GOT3 (cell line): ENCODE measurements at regions not wholly inside any gene's neighbourhood (a gene's known extent, or its start where the extent isn't known, plus 50 kb on each side); places are given as distances from the start of the nearest gene placed in this dataset.

Source experiments
- DNase-seq: peaks from one replicate; lab custom pipeline; 2025; ENCODE audit warnings: mixed read lengths; lab: John Stamatoyannopoulos, UW

GRCh38 chr19:31559494-31559893 lies 210.3 kb upstream of the TSHZ3 start:
- no peak for DNase-seq

- DNase-seq = no peak
These were observed 211.1 kb upstream of the TSHZ3 start for GRCh38 chr19:31560086-31561060.

- no peak for DNase-seq
These were observed 213.9 kb upstream of the TSHZ3 start for GRCh38 chr19:31562966-31563612.

DNA sequence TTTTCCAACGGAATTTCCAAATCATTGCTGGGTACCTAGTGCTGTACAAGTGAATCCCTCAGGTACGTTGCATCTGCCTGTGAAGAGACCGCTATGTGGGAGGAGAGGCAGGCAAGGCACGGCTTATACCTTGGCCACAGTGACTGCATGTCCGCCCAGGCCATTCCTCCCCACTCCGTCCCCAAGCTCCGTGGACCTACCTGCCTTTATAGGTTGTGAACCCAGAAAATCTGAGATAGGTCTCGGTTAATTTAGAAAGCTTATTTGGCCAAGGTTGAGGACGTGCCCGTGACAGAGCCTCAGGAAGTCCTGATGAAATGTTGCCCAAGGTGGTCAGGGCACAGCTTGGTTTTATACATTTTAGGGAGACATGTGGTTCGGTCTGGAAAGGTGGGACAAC lies 218.5 kb upstream of the TSHZ3 start:
- DNase-seq = no peak

DNA sequence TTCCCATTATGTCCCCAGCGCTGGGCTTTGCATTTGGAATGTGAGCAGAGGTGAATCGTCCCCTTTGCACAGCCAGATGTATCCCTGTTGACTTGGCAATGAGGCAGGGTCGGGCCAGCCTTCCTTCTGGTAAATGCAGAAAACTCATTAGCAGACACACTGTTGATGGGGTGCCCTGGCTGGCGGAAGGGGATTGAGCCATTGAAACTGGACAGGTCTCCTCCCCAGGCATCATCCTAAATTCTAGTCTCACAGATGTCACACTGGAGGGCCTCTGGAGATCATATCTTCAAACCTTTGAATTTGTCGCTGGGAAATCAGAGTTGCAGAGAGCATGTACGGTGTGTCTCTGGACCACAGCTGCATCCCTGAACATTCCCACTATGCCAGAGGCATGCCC lies 219.5 kb upstream of the TSHZ3 start:
- DNase-seq = no peak

- DNase-seq = no peak
These were observed 221.5 kb upstream of the TSHZ3 start for GRCh38 chr19:31570718-31571117.

- DNase-seq = no peak
These were observed 223.1 kb upstream of the TSHZ3 start for GRCh38 chr19:31572102-31572975.

- DNase-seq = no peak
These were observed 223.7 kb upstream of the TSHZ3 start for GRCh38 chr19:31572976-31573298.

DNA sequence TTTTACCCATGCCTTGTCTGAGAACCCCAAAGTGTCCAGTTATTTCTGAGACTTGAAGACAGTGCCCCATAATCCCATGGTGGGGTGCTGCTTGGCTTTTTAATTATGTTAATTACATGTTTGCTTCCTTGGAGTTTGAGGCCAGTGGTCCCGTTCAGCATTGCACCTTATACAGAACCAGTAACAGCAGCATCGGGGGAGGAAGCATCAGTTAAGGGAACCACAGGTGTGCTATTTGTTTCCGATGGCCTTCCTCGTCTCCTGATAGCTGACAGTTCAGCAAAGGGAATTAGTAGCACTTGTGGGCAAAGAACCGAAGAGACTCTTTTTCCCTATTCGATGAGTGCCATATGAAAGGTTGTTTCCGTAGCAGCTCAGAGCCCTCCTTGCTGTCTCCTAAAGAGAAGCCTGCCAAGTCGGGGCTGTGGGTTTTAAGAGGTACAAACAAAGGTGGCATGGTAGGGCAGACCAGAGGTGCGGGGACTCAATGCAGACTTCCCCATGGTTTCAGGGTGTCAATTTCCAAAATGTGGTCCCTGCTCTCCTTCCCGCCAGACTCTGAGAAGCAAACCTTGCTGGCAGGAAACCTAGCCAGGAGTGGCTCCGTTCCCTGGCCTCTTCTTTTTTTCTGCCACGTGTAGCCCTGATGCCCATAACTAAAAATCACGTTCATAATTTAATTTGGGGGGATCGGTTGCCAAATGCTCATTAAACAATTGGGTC lies 225.2 kb upstream of the TSHZ3 start:
- no peak for DNase-seq

DNA sequence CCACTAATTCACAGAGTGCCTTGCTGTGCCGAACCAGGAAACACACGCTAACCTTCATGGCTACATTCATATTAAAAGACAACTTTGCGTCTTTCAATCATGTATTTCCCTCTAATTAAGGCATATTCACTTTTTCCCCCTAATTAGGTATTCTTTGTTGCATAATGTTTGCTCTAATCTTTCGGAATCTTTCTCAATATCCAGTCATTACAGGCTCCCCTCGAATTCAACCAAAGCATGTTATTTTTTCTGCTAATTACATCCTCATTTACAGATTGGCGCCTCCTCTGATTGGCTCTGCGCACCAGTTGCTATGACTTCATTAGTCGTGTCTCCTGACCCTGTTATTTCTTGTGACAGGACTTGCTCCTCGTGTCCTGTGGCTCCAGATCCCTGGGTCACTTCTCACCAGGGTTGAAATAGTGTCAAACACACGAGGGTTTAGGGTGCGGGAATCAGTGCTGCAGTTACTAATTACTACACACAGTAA lies 226.7 kb upstream of the TSHZ3 start:
- DNase-seq = no peak

DNA sequence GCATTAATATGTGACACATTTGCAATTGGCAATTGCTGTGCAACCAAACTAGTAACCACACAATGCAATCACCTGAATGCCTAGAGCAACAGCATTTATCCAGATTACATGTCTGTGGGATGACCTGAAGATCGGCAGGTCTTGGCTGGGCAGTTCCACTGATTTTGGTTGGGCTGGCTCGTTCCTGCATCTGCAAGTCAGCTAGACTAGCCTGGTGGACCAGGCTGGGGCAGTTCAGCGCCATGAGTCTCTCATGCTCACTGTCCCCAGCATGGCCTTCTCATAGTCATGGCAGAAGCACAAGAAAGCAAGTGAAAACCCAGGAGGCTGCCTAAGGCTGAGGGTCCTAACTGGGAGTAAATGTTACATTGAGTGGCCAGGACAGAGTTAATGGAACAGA lies 229.1 kb upstream of the TSHZ3 start:
- no peak for DNase-seq

- no peak for DNase-seq
These were observed 233.9 kb upstream of the TSHZ3 start for GRCh38 chr19:31583148-31583547.

GRCh38 chr19:31586282-31586681 lies 237.0 kb upstream of the TSHZ3 start:
- no peak for DNase-seq

DNA sequence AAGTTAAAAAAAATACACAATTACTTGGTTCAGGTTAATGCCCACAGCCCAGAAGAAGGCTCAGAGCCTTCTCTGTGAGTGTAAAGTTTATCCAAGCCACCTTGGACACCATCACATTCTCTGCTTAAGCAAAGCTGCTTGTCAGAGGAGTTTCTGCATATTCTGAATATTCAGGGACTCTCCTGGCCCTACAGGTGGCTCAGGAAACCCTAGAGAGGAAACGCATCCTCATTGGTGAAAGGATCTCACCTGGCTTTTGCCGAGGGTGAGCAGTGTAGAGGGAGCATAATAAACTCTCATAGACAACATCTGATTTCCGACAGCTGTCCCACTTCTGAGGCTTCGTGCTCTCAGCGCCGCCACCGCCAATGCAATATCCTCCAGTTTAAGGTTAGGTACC lies 239.9 kb upstream of the TSHZ3 start:
- no peak for DNase-seq

DNA sequence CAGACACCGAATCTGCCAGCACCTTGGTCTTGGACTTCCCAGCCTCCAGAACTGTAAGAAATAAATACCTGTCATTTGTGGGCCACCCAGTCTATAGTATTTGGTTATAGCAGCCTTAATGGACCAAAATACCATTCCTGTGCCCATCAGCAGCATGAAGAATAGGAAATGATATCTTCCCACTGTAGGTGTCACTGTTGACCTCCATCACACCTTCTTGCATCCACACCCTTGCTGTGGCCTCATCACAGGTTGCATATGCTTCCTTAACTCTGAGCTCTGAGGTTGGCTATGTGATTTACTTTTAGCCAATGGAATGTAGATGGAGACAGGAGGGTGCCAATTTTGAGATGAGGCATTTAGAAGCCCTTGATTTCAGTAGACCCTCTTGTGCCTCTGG lies 242.0 kb upstream of the TSHZ3 start:
- no peak for DNase-seq

- no peak for DNase-seq
These were observed 243.2 kb upstream of the TSHZ3 start for GRCh38 chr19:31592456-31592855.

DNA sequence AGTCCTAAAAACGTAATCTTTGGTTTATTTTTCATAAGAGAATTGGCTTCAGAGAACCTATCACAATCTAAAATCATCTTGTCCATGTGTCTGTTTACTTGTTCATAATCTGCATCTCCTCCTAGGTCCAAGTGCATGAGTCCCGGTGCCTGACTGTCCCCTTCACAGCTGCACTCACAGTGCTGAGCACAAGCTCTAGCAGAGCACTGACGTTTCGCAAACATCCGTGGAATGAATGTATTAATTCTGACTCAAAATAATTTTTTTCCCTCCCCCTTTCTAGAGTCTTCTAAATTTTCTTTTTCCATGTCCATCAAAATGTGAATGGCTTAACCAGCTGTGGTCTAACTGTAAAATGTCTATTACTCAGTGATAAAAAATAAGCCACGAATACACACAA lies 245.5 kb upstream of the TSHZ3 start:
- DNase-seq = no peak

DNA sequence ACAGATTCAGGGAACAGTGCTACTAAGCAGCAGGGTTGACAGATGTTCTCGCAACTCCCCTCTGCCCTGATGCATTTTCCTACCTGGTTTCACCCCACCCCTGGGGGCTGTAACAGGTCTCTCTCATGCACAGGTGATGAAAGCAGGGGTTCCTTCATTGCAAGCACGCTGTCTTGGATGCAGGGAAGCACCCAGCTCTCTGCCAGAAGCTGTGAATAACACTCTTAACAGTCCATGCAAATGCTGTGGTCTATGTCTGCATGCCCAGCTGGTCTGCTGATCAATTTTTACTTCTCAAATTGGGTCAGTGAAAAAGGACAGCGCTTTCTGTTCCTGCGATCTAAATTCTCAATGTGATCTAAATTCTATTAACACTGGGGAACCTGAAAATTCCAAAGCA lies 246.3 kb upstream of the TSHZ3 start:
- DNase-seq = no peak

DNA sequence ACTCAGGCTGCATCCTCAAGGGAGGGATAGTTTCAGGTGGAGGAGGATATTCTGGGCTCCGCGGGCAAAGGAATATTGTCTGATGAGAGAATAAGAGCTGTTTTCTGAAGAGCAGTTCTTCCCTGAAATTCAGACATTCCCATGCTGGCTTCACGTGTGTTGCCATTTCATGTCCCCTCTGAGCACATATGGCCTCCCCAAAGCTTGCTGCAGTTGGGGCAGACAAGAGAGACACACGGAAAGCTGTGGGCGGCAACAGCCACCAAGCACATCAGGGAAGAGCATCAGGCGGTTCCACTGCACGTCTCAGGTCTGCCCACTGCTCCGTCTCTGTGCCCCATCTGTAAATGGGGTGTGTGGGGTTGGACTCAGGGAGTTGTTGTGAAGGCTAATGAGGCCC lies 247.5 kb upstream of the TSHZ3 start:
- no peak for DNase-seq

DNA sequence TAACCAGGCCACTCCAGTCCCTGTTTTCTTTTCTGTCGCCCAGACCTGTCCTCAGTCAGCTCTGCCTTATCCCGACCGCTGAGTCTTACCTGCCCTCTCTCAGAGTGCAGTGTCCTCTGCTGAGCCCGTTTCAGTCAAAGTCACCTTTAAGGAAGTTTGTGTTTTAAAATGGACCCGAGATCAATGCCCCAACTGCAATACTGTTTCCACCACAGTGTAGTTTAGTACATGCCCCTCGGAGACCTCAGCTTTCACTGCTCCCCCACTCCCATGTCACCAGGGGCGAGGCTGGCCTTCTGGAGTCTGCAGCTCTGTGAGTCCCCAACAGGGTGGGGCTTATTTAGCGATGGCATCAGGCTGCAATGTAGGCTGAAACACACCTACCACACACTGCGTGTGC lies 248.4 kb upstream of the TSHZ3 start:
- no peak for DNase-seq

- DNase-seq = no peak
These were observed 249.5 kb upstream of the TSHZ3 start for GRCh38 chr19:31598730-31599238.
